Gastrocnemius medialis (tissue), 4 donors: ENCODE measurements at regions not wholly inside any gene's neighbourhood (a gene's known extent, or its start where the extent isn't known, plus 50 kb on each side); places are given as distances from the start of the nearest gene placed in this dataset.

Source experiments
- ATAC-seq, 2 donors: fragments of 150-250 bp; one replicate each; pipeline ENCODE4 v1.9.1; 2016
- DNase-seq, 2 donors: peaks; one replicate each; pipeline ENCODE4 v3.0.0-alpha.2; 2019
- H3K27ac ChIP-seq, 4 donors: fragments of 200-600 bp; sonication (generic); 1 replicate in 1 of 4; 2 replicates in 3 of 4; pipeline ENCODE4 v1.5.1; 2016 to 2018; ENCODE audit warnings: mild to moderate bottlenecking in 2 of 4, moderate library complexity in 1 of 4
- H3K27me3 ChIP-seq, 3 donors: fragments of 200-600 bp; sonication (generic) in 2 of 3; 1 replicate in 1 of 3; 2 replicates in 2 of 3; pipeline versions ENCODE4 v1.5.1 to v1.6.0; 2016 to 2019; ENCODE audit warnings: mild to moderate bottlenecking in 1 of 3, moderate library complexity in 1 of 3
- H3K36me3 ChIP-seq, 2 donors: fragments of 200-600 bp; sonication (generic) in 1 of 2; one replicate each; pipeline ENCODE4 v1.5.1; 2017 to 2018
- H3K4me1 ChIP-seq, 2 donors: fragments of 200-600 bp; sonication (generic) in 1 of 2; one replicate each; pipeline ENCODE4 v1.5.1; 2016 to 2017; ENCODE audit warnings: mild to moderate bottlenecking in 2 of 2
- H3K4me3 ChIP-seq, 4 donors: fragments of 200-600 bp; sonication (generic) in 3 of 4; 1 replicate in 1 of 4; 2 replicates in 3 of 4; pipeline ENCODE4 v1.5.1; 2016 to 2019; ENCODE audit warnings: mild to moderate bottlenecking in 2 of 4
- H3K9me3 ChIP-seq, 3 donors: fragments of 200-600 bp; sonication (generic) in 2 of 3; 1 replicate in 1 of 3; 2 replicates in 2 of 3; pipeline ENCODE4 v1.5.1; 2016 to 2019
- POLR2A ChIP-seq, 2 donors: fragments of 450-650 bp; IDR thresholded peaks; one replicate each; pipeline ENCODE4 v1.6.1; 2017; ENCODE audit warnings: antibody characterized with exemption in 2 of 2, mild to moderate bottlenecking in 2 of 2, moderate library complexity in 2 of 2
- in situ Hi-C, 4 donors: fragments of 200-750 bp; cut with MboI; loops; one replicate each; pipeline versions ENCODE4 v1.15.0 to v1.8.0; 2017; ENCODE audit warnings: low sequenced_read_pairs in 4 of 4
- intact Hi-C: fragments of 100-400 bp; cut with DNase I; formaldehyde crosslinking; loops from one replicate; pipeline ENCODE4 v1.15.1; 2023; ENCODE audit warnings: low total_unique reads
- TF ChIP-seq, protein P1 (sequence below), 5 experiments: fragments of 450-650 bp in 3 of 5; fragments of 200-600 bp in 2 of 5; sonication (generic) in 2 of 5; IDR thresholded peaks in 4 of 5; conservative IDR thresholded peaks in 1 of 5; 1 replicate in 4 of 5; 2 replicates in 1 of 5; pipeline ENCODE4 v1.5.1; 2016 to 2019; ENCODE audit warnings: antibody characterized with exemption in 5 of 5, mild to moderate bottlenecking in 3 of 5, moderate library complexity in 3 of 5

DNA sequence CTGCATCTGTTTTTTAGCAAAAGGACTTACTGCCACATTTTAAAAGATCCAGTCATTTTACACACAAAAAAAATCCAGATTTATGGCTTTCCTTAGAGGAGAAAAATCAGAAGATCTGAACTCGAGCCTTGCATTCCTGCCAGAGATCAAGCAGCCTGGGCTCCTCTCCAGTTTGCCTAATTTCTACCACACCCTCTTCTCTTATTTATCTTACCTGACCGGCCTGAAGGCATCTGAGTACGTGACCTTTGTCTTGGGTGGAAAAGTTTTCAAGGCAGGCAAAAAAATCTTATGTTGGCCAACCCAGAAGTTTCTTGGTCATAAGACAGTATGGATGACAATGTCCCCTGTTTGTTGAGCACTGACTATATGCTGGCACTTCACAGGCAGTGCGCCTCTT is 60.3 kb downstream of the CHRD start:
- intact Hi-C loops: no loop called here
- Histone ChIP-seq H3K36me3 (no peaks in the 10 kb centered on the region), H3K27me3 (no peaks in the 10 kb centered on the region), H3K27ac (no peak overlapping the region), H3K9me3 (no peaks in the 10 kb centered on the region), H3K4me3 (no peak overlapping the region), H3K4me1 (no peaks in the 10 kb centered on the region)
- TF ChIP-seq POLR2A (IDR thresholded peaks at IDR 0.05): no peak
- TF ChIP-seq, protein P1, sequence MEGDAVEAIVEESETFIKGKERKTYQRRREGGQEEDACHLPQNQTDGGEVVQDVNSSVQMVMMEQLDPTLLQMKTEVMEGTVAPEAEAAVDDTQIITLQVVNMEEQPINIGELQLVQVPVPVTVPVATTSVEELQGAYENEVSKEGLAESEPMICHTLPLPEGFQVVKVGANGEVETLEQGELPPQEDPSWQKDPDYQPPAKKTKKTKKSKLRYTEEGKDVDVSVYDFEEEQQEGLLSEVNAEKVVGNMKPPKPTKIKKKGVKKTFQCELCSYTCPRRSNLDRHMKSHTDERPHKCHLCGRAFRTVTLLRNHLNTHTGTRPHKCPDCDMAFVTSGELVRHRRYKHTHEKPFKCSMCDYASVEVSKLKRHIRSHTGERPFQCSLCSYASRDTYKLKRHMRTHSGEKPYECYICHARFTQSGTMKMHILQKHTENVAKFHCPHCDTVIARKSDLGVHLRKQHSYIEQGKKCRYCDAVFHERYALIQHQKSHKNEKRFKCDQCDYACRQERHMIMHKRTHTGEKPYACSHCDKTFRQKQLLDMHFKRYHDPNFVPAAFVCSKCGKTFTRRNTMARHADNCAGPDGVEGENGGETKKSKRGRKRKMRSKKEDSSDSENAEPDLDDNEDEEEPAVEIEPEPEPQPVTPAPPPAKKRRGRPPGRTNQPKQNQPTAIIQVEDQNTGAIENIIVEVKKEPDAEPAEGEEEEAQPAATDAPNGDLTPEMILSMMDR (IDR thresholded peaks at IDR 0.05 in 4 of 5, conservative IDR thresholded peaks at IDR 0.05 in 1 of 5): no peak
- no peak for ATAC-seq
- in situ Hi-C loops: no loop called here
- DNase-seq: no peak

DNA sequence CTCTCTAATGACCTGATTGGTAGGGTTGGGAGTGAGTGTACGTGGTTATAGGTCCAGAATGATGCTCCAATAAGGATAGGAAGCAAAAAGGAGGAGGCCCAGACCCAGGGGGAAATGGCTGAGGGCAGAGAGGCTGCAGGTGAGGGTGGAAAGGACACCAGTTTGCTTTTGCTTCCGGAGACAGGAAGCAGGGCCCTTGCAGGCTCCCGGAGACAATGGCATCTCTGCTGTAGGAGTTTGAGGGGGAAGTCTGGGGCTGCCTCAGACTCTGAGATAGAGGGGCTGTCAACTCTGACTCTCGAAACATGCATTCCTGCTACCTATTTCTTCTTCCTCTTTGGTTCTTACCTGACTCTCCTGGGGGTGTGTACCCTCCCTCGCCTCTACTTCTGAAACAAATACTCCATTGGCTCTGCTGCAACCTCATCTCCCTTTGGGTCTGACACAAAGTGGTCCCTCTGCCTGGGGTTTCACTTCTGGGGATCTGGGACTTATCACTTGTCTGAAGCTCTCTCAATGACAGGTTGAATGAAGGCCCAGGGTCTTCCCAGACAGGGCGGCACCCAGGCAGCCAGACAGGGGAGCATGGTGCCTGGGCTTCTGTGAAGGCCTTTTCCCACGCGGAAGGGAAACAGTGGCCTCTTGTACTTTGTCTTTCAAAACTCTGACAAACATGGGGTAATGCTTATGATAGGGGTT is 61.5 kb downstream of the CHRD start:
- TF ChIP-seq, protein P1 (IDR thresholded peaks at IDR 0.05 in 4 of 5, conservative IDR thresholded peaks at IDR 0.05 in 1 of 5): no peak
- no peak for TF ChIP-seq POLR2A (IDR thresholded peaks at IDR 0.05)
- intact Hi-C loops: no loop called here
- H3K27me3 ChIP-seq: no peaks in the 10 kb centered on the region
- ATAC-seq: no peak
- no peak overlapping the region for H3K27ac ChIP-seq
- in situ Hi-C loops: no loop called here
- no peaks in the 10 kb centered on the region for H3K36me3 ChIP-seq
- no peaks in the 10 kb centered on the region for H3K4me1 ChIP-seq
- no peak overlapping the region for H3K4me3 ChIP-seq
- DNase-seq: no peak
- H3K9me3 ChIP-seq: no peaks in the 10 kb centered on the region

DNA sequence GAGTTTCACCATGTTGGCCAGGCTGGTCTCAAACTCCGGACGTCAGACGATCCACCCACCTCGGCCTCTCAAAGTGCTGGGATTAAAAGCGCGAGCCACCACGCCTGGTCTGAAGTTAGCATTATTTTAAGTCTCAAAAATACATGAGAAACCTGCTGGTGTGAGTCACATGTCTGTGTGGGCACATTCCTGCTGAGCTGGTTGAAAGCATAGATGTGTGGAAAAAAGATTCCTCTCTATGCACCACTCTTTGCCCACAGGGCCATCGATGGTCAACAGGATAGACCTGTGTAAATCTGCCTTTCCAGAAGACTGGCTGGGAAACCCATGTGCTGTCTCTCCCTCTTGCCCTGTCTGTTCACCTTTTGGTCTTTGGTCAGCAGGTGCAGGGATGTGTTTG is 63.5 kb downstream of the CHRD start:
- DNase-seq (no peak), ATAC-seq (no peak)
- in situ Hi-C loops: no loop called here

DNA sequence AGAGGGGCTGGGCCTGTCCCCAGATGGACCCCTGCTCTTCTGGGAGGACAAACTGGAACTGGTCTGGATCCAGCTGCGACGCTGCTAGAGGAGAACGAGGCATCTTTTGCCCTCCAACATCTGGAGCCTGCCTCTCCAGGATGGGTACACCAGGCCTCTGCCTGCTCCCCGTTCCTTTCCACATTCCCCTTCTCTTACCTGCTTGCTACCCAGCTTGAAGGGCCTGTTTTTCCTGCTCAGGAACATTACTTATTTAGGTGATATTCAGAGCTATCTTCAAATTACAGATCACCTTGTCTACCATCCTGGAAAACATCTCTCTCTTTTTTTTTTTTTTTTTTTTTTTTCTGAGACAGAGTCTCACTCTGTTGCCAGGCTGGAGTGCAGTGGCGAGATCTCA is 64.0 kb downstream of the CHRD start:
- H3K27me3 ChIP-seq: peaks cover 0 to 3% (median 0%) of the 10 kb centered on the region in 3 donors
- no peaks in the 10 kb centered on the region for H3K4me1 ChIP-seq
- H3K9me3 ChIP-seq: no peaks in the 10 kb centered on the region
- H3K4me3 ChIP-seq: no peak overlapping the region
- in situ Hi-C loops: no loop called here
- intact Hi-C loops: no loop called here
- DNase-seq: no peak
- H3K27ac ChIP-seq: no peak overlapping the region
- no peaks in the 10 kb centered on the region for H3K36me3 ChIP-seq
- ATAC-seq: no peak
- no peak for TF ChIP-seq POLR2A (IDR thresholded peaks at IDR 0.05)
- TF ChIP-seq, protein P1 (IDR thresholded peaks at IDR 0.05 in 4 of 5, conservative IDR thresholded peaks at IDR 0.05 in 1 of 5): no peak

More for the DNA sequence above, 63.5 kb downstream of the CHRD start:
- intact Hi-C loops: no loop called here
- Histone ChIP-seq H3K4me1 (no peaks in the 10 kb centered on the region), H3K27me3 (peaks cover 0 to 3% (median 0%) of the 10 kb centered on the region in 3 donors), H3K36me3 (no peaks in the 10 kb centered on the region), H3K27ac (no peak overlapping the region), H3K4me3 (no peak overlapping the region), H3K9me3 (no peaks in the 10 kb centered on the region)
- TF ChIP-seq, protein P1 (IDR thresholded peaks at IDR 0.05 in 4 of 5, conservative IDR thresholded peaks at IDR 0.05 in 1 of 5): no peak
- TF ChIP-seq POLR2A (IDR thresholded peaks at IDR 0.05): no peak
